H1 (cell line): ENCODE measurements at regions not wholly inside any gene's neighbourhood (a gene's known extent, or its start where the extent isn't known, plus 50 kb on each side); places are given as distances from the start of the nearest gene placed in this dataset.

Experiments used
- CTCF ChIA-PET: fragments of 300-600 bp; sonication (Branson Sonifier 250); formaldehyde crosslinking; loops from one replicate; lab custom pipeline; 2021; ENCODE audit not compliant: partially characterized antibody; lab: Charles Lee
- POLR2A ChIA-PET: fragments of 300-600 bp; sonication (Branson Sonifier 250); formaldehyde crosslinking; loops from one replicate; lab custom pipeline; 2021; ENCODE audit warnings: inconsistent platforms; ENCODE audit not compliant: partially characterized antibody; lab: Charles Lee
- DNase-seq, 2 experiments: peaks; one replicate each; pipeline versions ENCODE4 v3.0.0 to v3.0.0-alpha.2; 2010 to 2022; ENCODE audit warnings: low spot score in 2 of 2, low read depth in 1 of 2, mixed read lengths in 1 of 2
- FAIRE-seq: peaks from 2 replicates; lab custom pipeline; 2011; peaks lifted over from hg19 to GRCh38; lab: Jason Lieb, UNC
- H2AFZ ChIP-seq: 2 replicates; pipeline ENCODE4 v1.8.1; 2012; ENCODE audit warnings: low read length, inconsistent platforms
- H2AK5ac ChIP-seq: 2 replicates; pipeline ENCODE4 v1.6.1; 2013; ENCODE audit warnings: low read depth, low read length
- H2BK120ac ChIP-seq: replicated peaks from 2 replicates; pipeline ENCODE3; 2013; ENCODE audit warnings: low read depth, low read length, inconsistent platforms
- H2BK12ac ChIP-seq: 2 replicates; pipeline ENCODE4 v1.6.1; 2013; ENCODE audit warnings: low read depth, low read length
- H2BK15ac ChIP-seq: 2 replicates; pipeline ENCODE4 v1.6.1; 2013; ENCODE audit warnings: low read length
- H2BK20ac ChIP-seq: 2 replicates; pipeline ENCODE4 v1.6.1; 2013; ENCODE audit warnings: low read length
- H2BK5ac ChIP-seq: 2 replicates; pipeline ENCODE4 v1.6.1; 2013; ENCODE audit warnings: low read depth, low read length
- H3K14ac ChIP-seq: 2 replicates; pipeline ENCODE4 v1.6.1; 2013; ENCODE audit warnings: inconsistent platforms; ENCODE audit not compliant: insufficient read length
- H3K18ac ChIP-seq: 2 replicates; pipeline ENCODE4 v1.6.1; 2013; ENCODE audit warnings: low read length; ENCODE audit errors: extremely low read depth
- H3K23ac ChIP-seq: 2 replicates; pipeline ENCODE4 v1.6.1; 2013; ENCODE audit warnings: inconsistent platforms; ENCODE audit not compliant: insufficient read length
- H3K23me2 ChIP-seq: 2 replicates; pipeline ENCODE4 v1.6.1; 2013; ENCODE audit warnings: low read depth, low read length
- H3K27ac ChIP-seq: 2 replicates; pipeline ENCODE4 v1.6.1; 2011; ENCODE audit warnings: low read depth, low read length, inconsistent platforms
- H3K27me3 ChIP-seq, 4 experiments: replicated peaks in 1 of 4; 1 replicate in 1 of 4; 2 replicates in 3 of 4; pipeline versions ENCODE4 v1.6.1 to v1.8.1; 2011 to 2013; ENCODE audit warnings: low read length in 3 of 4, mild to moderate bottlenecking in 3 of 4, inconsistent platforms in 2 of 4, mixed read lengths in 2 of 4, moderate library complexity in 1 of 4; ENCODE audit not compliant: control insufficient read depth in 3 of 4, insufficient read depth in 3 of 4; ENCODE audit errors: extremely low read depth in 1 of 4
- H3K36me3 ChIP-seq, 4 experiments: 2 replicates each; pipeline versions ENCODE4 v1.6.1 to v1.8.1; 2011 to 2013; ENCODE audit warnings: mild to moderate bottlenecking in 4 of 4, low read length in 3 of 4, moderate library complexity in 2 of 4, control low read depth in 1 of 4, inconsistent platforms in 1 of 4; ENCODE audit not compliant: insufficient read depth in 4 of 4, control insufficient read depth in 2 of 4
- H3K4ac ChIP-seq: replicated peaks from 2 replicates; pipeline ENCODE3; 2013; ENCODE audit warnings: low read length, low read depth, mixed read lengths, inconsistent platforms; ENCODE audit not compliant: insufficient read length
- H3K4me1 ChIP-seq, 4 experiments: replicated peaks in 1 of 4; 1 replicate in 1 of 4; 2 replicates in 3 of 4; pipeline versions ENCODE4 v1.6.1 to v1.8.1; 2011 to 2013; ENCODE audit warnings: low read length in 3 of 4, inconsistent platforms in 2 of 4, mixed read lengths in 1 of 4; ENCODE audit not compliant: insufficient read depth in 4 of 4, control insufficient read depth in 3 of 4
- H3K4me2 ChIP-seq, 2 experiments: 2 replicates each; pipeline versions ENCODE4 v1.6.1 to v1.8.1; 2011 to 2013; ENCODE audit warnings: low read depth in 2 of 2, low read length in 2 of 2, control low read depth in 1 of 2, inconsistent platforms in 1 of 2, mild to moderate bottlenecking in 1 of 2; ENCODE audit not compliant: insufficient read depth in 1 of 2
- H3K4me3 ChIP-seq, 4 experiments: fragments of 200-600, 300-600 bp in 1 of 4; sonication (generic), shearing (Covaris generic), sonication (Bioruptor Twin) in 1 of 4; 2 replicates each; pipeline versions ENCODE4 v1.5.1 to v1.8.1; 2011 to 2016; ENCODE audit warnings: low read length in 4 of 4, low read depth in 3 of 4, control low read depth in 2 of 4, inconsistent platforms in 2 of 4, mild to moderate bottlenecking in 2 of 4, mixed read lengths in 1 of 4, moderate library complexity in 1 of 4; ENCODE audit not compliant: insufficient read depth in 2 of 4; ENCODE audit errors: extremely low read depth in 1 of 4
- H3K56ac ChIP-seq: replicated peaks from 2 replicates; pipeline ENCODE3; 2013; ENCODE audit warnings: low read depth, mild to moderate bottlenecking, mixed read lengths, low read length, inconsistent platforms; ENCODE audit not compliant: insufficient read length
- H3K79me1 ChIP-seq: 2 replicates; pipeline ENCODE4 v1.6.1; 2013; ENCODE audit warnings: low read depth, low read length, control low read depth
- H3K79me2 ChIP-seq, 2 experiments: 2 replicates each; pipeline versions ENCODE4 v1.6.1 to v1.8.1; 2012 to 2013; ENCODE audit warnings: low read length in 2 of 2, mild to moderate bottlenecking in 2 of 2, inconsistent platforms in 1 of 2; ENCODE audit not compliant: insufficient read depth in 2 of 2, control insufficient read depth in 1 of 2
- H3K9ac ChIP-seq, 4 experiments: replicated peaks in 1 of 4; 1 replicate in 1 of 4; 2 replicates in 3 of 4; pipeline versions ENCODE4 v1.6.1 to v1.8.1; 2011 to 2013; ENCODE audit warnings: low read depth in 3 of 4, low read length in 3 of 4, control low read depth in 2 of 4, mild to moderate bottlenecking in 2 of 4, moderate library complexity in 2 of 4, inconsistent platforms in 1 of 4; ENCODE audit errors: extremely low read depth in 1 of 4
- H3K9me3 ChIP-seq, 2 experiments: 2 replicates each; pipeline versions ENCODE4 v1.6.1 to v1.8.1; 2012 to 2013; ENCODE audit warnings: mild to moderate bottlenecking in 2 of 2, moderate library complexity in 2 of 2, control low read depth in 1 of 2, inconsistent platforms in 1 of 2, low read depth in 1 of 2, low read length in 1 of 2, mixed read lengths in 1 of 2; ENCODE audit not compliant: insufficient read depth in 2 of 2
- H4K20me1 ChIP-seq, 2 experiments: replicated peaks in 1 of 2; 2 replicates each; pipeline versions ENCODE3 to v1.8.1; 2011 to 2013; ENCODE audit warnings: inconsistent platforms in 2 of 2, low read length in 2 of 2, mild to moderate bottlenecking in 1 of 2; ENCODE audit not compliant: insufficient read depth in 2 of 2, control insufficient read depth in 1 of 2
- H4K5ac ChIP-seq: 2 replicates; pipeline ENCODE4 v1.6.1; 2013; ENCODE audit warnings: low read length, low read depth, mixed read lengths, inconsistent platforms; ENCODE audit not compliant: insufficient read length
- H4K8ac ChIP-seq: 2 replicates; pipeline ENCODE4 v1.8.0; 2013; ENCODE audit warnings: mild to moderate bottlenecking, moderate library complexity, low read length, inconsistent platforms; ENCODE audit not compliant: insufficient read depth; ENCODE audit errors: extremely low read depth
- H4K91ac ChIP-seq: replicated peaks from 2 replicates; pipeline ENCODE3; 2013; ENCODE audit warnings: low read length, mixed read lengths, inconsistent platforms; ENCODE audit not compliant: insufficient read length
- MAFK ChIP-seq: IDR thresholded peaks from 2 replicates; pipeline ENCODE4 v1.6.1; 2012; ENCODE audit warnings: low read depth, mild to moderate bottlenecking, improper control_type of control experiment, low read length
- NANOG ChIP-seq: IDR thresholded peaks from 2 replicates; pipeline ENCODE4 v1.6.1; 2011; ENCODE audit warnings: low read length, low read depth, mild to moderate bottlenecking, inconsistent platforms; ENCODE audit not compliant: insufficient read depth, poor library complexity, severe bottlenecking
- SP2 ChIP-seq: IDR thresholded peaks from 2 replicates; pipeline ENCODE4 v1.6.1; 2012; ENCODE audit warnings: mild to moderate bottlenecking, low read length, inconsistent platforms
- SUZ12 ChIP-seq: fragments of 200-600 bp; sonication (generic); IDR thresholded peaks from 2 replicates; pipeline ENCODE4 v1.6.1; 2012; ENCODE audit warnings: mild to moderate bottlenecking, inconsistent platforms, low read length, moderate library complexity, mixed read lengths
- TAF1 ChIP-seq: IDR thresholded peaks from 2 replicates; pipeline ENCODE4 v1.6.1; 2011; ENCODE audit warnings: mild to moderate bottlenecking, low read depth, low read length
- TBP ChIP-seq: IDR thresholded peaks from 2 replicates; pipeline ENCODE4 v1.6.1; 2011; ENCODE audit warnings: low read depth, low read length, improper control_type of control experiment
- WGBS, 2 experiments: shearing (Covaris generic) in 1 of 2; methylation state at CpG; one replicate each; pipeline versions ENCODE4 v1.1.6 to v1.1.7; 2013 to 2015; ENCODE audit warnings: low lambda C conversion rate in 2 of 2, mixed read lengths in 2 of 2, inconsistent platforms in 1 of 2, low coverage in 1 of 2, missing lambda C conversion rate in 1 of 2; ENCODE audit not compliant: insufficient replicate concordance in 2 of 2, insufficient coverage in 1 of 2, insufficient read length in 1 of 2; ENCODE audit errors: extremely low coverage in 1 of 2, missing lambda C conversion rate in 1 of 2; 5-methylcytosine and 5-hydroxymethylcytosine counted together

DNA sequence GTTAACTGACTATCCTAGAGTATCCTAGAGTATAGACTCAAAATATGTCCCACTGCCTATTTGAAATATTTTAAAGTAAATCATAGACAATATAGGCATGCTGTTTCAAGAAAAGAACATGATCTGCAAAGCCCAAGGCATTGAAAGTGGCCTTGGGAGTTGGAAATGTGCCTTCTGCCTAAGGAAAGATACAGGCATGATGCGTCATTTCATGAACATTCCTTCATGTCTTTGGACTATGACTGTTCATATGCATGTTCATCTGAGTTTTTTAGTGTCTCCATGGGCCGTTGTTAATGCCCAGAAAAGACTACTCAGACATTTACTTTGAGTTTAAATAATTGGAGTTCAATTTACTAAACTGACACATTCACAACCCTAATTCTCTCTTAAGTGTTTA lies 69.7 kb upstream of the PRDM11 start:
- H3K56ac ChIP-seq: no peak overlapping the region
- no peak overlapping the region for H3K27ac ChIP-seq
- H3K14ac ChIP-seq: no peak overlapping the region
- peaks cover 4 to 21% (median 6%) of the 10 kb centered on the region in 4 experiments for H3K4me1 ChIP-seq
- H2BK5ac ChIP-seq: no peak overlapping the region
- no peak for TF ChIP-seq TBP
- TF ChIP-seq MAFK: no peak
- TF ChIP-seq NANOG: no peak
- TF ChIP-seq SP2: no peak
- no peak for TF ChIP-seq TAF1
- no peak for TF ChIP-seq SUZ12
- TF ChIP-seq, all 59 proteins: peak for 0
- no peak overlapping the region for H2BK15ac ChIP-seq
- no peak overlapping the region for H3K4ac ChIP-seq
- 92% methylated on average over 2 of the region's 2 CpGs; no CpG with 5 or more reads in 1 of the 2 experiments for WGBS, 2 experiments
- no peak overlapping the region for H3K4me2 ChIP-seq
- ChIA-PET POLR2A (no interaction called here), CTCF (interaction anchor here (0.7 to 1.0 kb wide), 2 partner anchors 14 to 136 kb away, joined by 3 read pairs; no protein-coding TSS in a partner anchor)
- H3K23ac ChIP-seq: no peak overlapping the region
- H3K9ac ChIP-seq: no peak overlapping the region
- H4K8ac ChIP-seq: no peak overlapping the region
- H2BK12ac ChIP-seq: no peak overlapping the region
- no peak overlapping the region for H3K4me3 ChIP-seq
- no peaks in the 10 kb centered on the region for H4K20me1 ChIP-seq
- no peaks in the 10 kb centered on the region for H3K79me2 ChIP-seq
- no peak overlapping the region for H4K5ac ChIP-seq
- no peak overlapping the region for H2AK5ac ChIP-seq
- H2BK120ac ChIP-seq: no peak overlapping the region
- no peak overlapping the region for H3K18ac ChIP-seq
- FAIRE-seq (no peak), DNase-seq (no peak)
- H4K91ac ChIP-seq: no peak overlapping the region
- H2BK20ac ChIP-seq: no peak overlapping the region
- no peak overlapping the region for H2AFZ ChIP-seq
- no peaks in the 10 kb centered on the region for H3K23me2 ChIP-seq
- no peaks in the 10 kb centered on the region for H3K79me1 ChIP-seq
- no peaks in the 10 kb centered on the region for H3K36me3 ChIP-seq
- H3K27me3 ChIP-seq: no peaks in the 10 kb centered on the region; a peak in 1 of 7 replicates
- no peaks in the 10 kb centered on the region for H3K9me3 ChIP-seq
